ENCODE measurements at regions not wholly inside any gene's neighbourhood (a gene's known extent, or its start where the extent isn't known, plus 50 kb on each side); places are given as distances from the start of the nearest gene placed in this dataset.

- intact Hi-C loops (cut with DNase I), result no loop called here
- ATAC-seq (no peak), DNase-seq (no peak)
- no peaks in the 10 kb centered on the region for H3K27me3 ChIP-seq (ENCODE audit: insufficient read depth in 3 of 3, low read length in 2 of 3)
- TF ChIP-seq CTCF (IDR thresholded peaks at IDR 0.05), result no peak
- no peaks in the 10 kb centered on the region for H3K4me1 ChIP-seq
- peaks cover 20% of the 10 kb centered on the region for H3K9me3 ChIP-seq
- H3K27ac ChIP-seq, result no peak overlapping the region
- H3K36me3 ChIP-seq (ENCODE audit: insufficient read depth in 1 of 2, low read depth in 1 of 2), result no peaks in the 10 kb centered on the region
- no peak overlapping the region for H3K4me3 ChIP-seq
Observed at GRCh38 chr2:107645586-107645985, 181.1 kb upstream of the RGPD4 start.

GRCh38 chr2:107648781-107649404, 177.8 kb upstream of the RGPD4 start:
- no peaks in the 10 kb centered on the region for H3K4me1 ChIP-seq
- intact Hi-C loops (cut with DNase I), result no loop called here
- WGBS, 3 donors, result 86 to 92% (median 88%) methylated on average over 11 of the region's 11 CpGs
- no peak for DNase-seq
- no peaks in the 10 kb centered on the region for H3K27me3 ChIP-seq (ENCODE audit: insufficient read depth in 3 of 3, low read length in 2 of 3)
- no peaks in the 10 kb centered on the region for H3K36me3 ChIP-seq (ENCODE audit: insufficient read depth in 1 of 2, low read depth in 1 of 2)
- no peak for TF ChIP-seq CTCF (IDR thresholded peaks at IDR 0.05)
- peaks cover 9% of the 10 kb centered on the region for H3K9me3 ChIP-seq
- H3K27ac ChIP-seq, result no peak overlapping the region
- no peak for ATAC-seq
- H3K4me3 ChIP-seq, result no peak overlapping the region

GRCh38 chr2:107657049-107657448, 169.6 kb upstream of the RGPD4 start:
- intact Hi-C loops (cut with DNase I), result no loop called here
- no peaks in the 10 kb centered on the region for H3K27me3 ChIP-seq (ENCODE audit: insufficient read depth in 3 of 3, low read length in 2 of 3)
- ATAC-seq (no peak), DNase-seq (no peak)
- H3K4me3 ChIP-seq, result no peak overlapping the region
- 69 to 84% (median 77%) methylated on average over 3 of the region's 3 CpGs for WGBS, 3 donors
- no peaks in the 10 kb centered on the region for H3K36me3 ChIP-seq (ENCODE audit: insufficient read depth in 1 of 2, low read depth in 1 of 2)
- no peak overlapping the region for H3K27ac ChIP-seq
- TF ChIP-seq CTCF (IDR thresholded peaks at IDR 0.05), result no peak
- H3K4me1 ChIP-seq, result no peaks in the 10 kb centered on the region
- no peaks in the 10 kb centered on the region for H3K9me3 ChIP-seq

- no peaks in the 10 kb centered on the region for H3K27me3 ChIP-seq (ENCODE audit: insufficient read depth in 3 of 3, low read length in 2 of 3)
- no peak for TF ChIP-seq CTCF (IDR thresholded peaks at IDR 0.05)
- DNase-seq (no peak), ATAC-seq (no peak)
- no peaks in the 10 kb centered on the region for H3K4me1 ChIP-seq
- no peak overlapping the region for H3K4me3 ChIP-seq
- H3K27ac ChIP-seq, result no peak overlapping the region
- intact Hi-C loops (cut with DNase I), result no loop called here
- H3K36me3 ChIP-seq (ENCODE audit: insufficient read depth in 1 of 2, low read depth in 1 of 2), result no peaks in the 10 kb centered on the region
- no peaks in the 10 kb centered on the region for H3K9me3 ChIP-seq
- 67 to 73% (median 73%) methylated on average over 6 of the region's 6 CpGs for WGBS, 3 donors
Observed at GRCh38 chr2:107663632-107664031, 163.1 kb upstream of the RGPD4 start.

- peaks cover 8% of the 10 kb centered on the region for H3K9me3 ChIP-seq
- H3K27ac ChIP-seq, result no peak overlapping the region
- H3K4me1 ChIP-seq, result no peaks in the 10 kb centered on the region
- TF ChIP-seq CTCF (IDR thresholded peaks at IDR 0.05), result no peak
- no peaks in the 10 kb centered on the region for H3K27me3 ChIP-seq (ENCODE audit: insufficient read depth in 3 of 3, low read length in 2 of 3)
- WGBS, 3 donors, result 35 to 49% (median 36%) methylated on average over 4 of the region's 4 CpGs
- intact Hi-C loops (cut with DNase I), result no loop called here
- H3K4me3 ChIP-seq, result no peak overlapping the region
- DNase-seq (no peak), ATAC-seq (no peak)
- no peaks in the 10 kb centered on the region for H3K36me3 ChIP-seq (ENCODE audit: insufficient read depth in 1 of 2, low read depth in 1 of 2)
Observed at GRCh38 chr2:107669335-107669734, 157.4 kb upstream of the RGPD4 start.

All from psoas muscle (tissue), 7 donors.